ENCODE measurements at regions not wholly inside any gene's neighbourhood (a gene's known extent, or its start where the extent isn't known, plus 50 kb on each side); places are given as distances from the start of the nearest gene placed in this dataset.

DNA sequence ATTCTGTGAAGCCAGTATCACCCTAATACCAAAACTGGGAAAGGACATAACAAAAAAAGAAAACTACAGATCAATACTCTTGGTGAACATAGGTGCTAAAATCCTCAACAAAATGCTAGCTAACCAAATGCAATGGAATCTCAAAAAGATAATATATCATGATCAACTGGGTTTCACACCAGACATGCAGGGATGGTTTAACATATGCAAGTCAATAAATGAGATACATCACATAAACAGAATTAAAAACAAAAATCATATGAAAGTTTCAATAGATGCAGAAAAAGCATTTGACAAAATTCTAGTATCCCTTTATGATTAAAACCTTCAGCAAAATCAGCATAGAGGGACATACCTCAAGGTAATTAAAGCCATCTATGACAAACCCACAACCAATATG is 198.2 kb upstream of the NDUFV2 start:
- TF ChIP-seq CTCF (IDR thresholded peaks at IDR 0.05): no peak
- no peak for TF ChIP-seq POLR2A (IDR thresholded peaks at IDR 0.05)
